ENCODE measurements at regions not wholly inside any gene's neighbourhood (a gene's known extent, or its start where the extent isn't known, plus 50 kb on each side); places are given as distances from the start of the nearest gene placed in this dataset.

DNA sequence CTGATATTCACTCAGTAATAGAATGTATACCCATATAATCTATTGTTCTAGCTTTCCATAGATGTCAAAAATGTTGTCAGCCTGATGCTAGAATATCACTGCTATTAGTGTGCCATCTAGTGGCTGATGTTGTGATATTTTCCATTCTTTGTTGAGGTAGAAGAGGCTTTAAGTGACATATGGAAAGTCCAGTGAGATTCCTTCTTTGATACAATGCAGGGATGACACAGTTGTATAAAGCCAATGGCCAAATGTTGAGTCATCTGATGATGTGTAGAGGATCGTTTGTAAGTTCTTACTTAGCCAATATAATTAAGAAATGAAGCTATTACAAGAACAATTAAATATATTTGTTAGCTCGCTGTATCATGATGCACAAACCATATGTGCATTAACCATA, 58.1 kb upstream of the PCED1B start:
- Histone ChIP-seq H3K9me3 (no peaks in the 10 kb centered on the region), H3K36me3 (no peaks in the 10 kb centered on the region), H3K27me3 (no peaks in the 10 kb centered on the region), H3K4me1 (no peaks in the 10 kb centered on the region), H3K4me3 (replicated peaks in 1 of 3) (no peak overlapping the region), H3K27ac (no peak overlapping the region)
- no peak for DNase-seq
- 49 to 50% methylated on average over 2 of the region's 2 CpGs for WGBS, 2 donors
- intact Hi-C loops (cut with DNase I) = no loop called here
- TF ChIP-seq, protein P1, sequence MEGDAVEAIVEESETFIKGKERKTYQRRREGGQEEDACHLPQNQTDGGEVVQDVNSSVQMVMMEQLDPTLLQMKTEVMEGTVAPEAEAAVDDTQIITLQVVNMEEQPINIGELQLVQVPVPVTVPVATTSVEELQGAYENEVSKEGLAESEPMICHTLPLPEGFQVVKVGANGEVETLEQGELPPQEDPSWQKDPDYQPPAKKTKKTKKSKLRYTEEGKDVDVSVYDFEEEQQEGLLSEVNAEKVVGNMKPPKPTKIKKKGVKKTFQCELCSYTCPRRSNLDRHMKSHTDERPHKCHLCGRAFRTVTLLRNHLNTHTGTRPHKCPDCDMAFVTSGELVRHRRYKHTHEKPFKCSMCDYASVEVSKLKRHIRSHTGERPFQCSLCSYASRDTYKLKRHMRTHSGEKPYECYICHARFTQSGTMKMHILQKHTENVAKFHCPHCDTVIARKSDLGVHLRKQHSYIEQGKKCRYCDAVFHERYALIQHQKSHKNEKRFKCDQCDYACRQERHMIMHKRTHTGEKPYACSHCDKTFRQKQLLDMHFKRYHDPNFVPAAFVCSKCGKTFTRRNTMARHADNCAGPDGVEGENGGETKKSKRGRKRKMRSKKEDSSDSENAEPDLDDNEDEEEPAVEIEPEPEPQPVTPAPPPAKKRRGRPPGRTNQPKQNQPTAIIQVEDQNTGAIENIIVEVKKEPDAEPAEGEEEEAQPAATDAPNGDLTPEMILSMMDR (IDR thresholded peaks at IDR 0.05) = peak; percentile 15 to 69 (median 51)
- no peak for TF ChIP-seq POLR2A (IDR thresholded peaks at IDR 0.05)

DNA sequence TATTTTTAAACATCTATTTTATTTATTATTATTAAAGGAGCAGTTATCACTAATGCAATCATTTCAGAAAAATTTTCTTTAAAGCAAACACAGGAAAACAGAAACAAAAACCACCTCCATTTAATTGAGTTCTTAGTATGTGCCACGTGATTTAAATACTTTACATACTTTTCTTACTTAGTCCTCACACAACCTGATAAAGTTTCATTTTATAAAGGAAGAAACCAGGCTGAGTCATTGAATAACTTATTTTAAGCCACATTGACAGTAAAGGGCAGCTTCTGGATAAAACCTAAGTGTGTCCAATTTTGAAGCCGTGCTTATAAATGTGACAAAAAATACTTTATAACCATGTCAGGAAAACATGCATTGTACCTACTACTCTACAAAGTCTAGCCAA, 57.1 kb upstream of the PCED1B start:
- Histone ChIP-seq H3K4me3 (replicated peaks in 1 of 3) (no peak overlapping the region), H3K27me3 (no peaks in the 10 kb centered on the region), H3K4me1 (no peaks in the 10 kb centered on the region), H3K36me3 (no peaks in the 10 kb centered on the region), H3K27ac (no peak overlapping the region), H3K9me3 (no peaks in the 10 kb centered on the region)
- 49 to 50% methylated on average over 2 of the region's 2 CpGs for WGBS, 2 donors
- intact Hi-C loops (cut with DNase I) = no loop called here
- TF ChIP-seq POLR2A (IDR thresholded peaks at IDR 0.05) = no peak
- TF ChIP-seq, protein P1 (IDR thresholded peaks at IDR 0.05) = no peak
- no peak for DNase-seq

DNA sequence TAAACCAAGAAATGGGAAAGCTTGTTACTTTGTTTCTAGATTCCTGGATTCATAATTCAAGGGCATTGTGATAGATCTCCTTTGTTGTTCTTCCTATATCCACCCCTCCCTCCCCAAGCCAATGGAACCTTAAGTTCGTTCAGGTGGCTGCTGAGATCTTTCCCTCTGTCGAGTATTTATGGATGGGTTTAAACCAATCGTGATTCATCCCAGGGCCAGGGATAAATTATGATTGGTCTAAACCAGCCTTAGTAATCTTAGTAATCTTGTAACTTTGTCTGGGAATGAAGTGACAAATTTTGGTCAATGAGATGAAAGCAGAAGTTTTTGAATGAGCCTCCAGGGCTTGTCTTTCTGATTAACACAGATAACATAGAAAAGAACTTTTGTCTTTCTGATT, 56.1 kb upstream of the PCED1B start:
- Histone ChIP-seq H3K4me1 (no peaks in the 10 kb centered on the region), H3K27me3 (no peaks in the 10 kb centered on the region), H3K27ac (no peak overlapping the region), H3K4me3 (replicated peaks in 1 of 3) (no peak overlapping the region), H3K9me3 (no peaks in the 10 kb centered on the region), H3K36me3 (no peaks in the 10 kb centered on the region)
- WGBS, 2 donors = 75 to 77% methylated on average over 3 of the region's 3 CpGs
- no peak for DNase-seq
- intact Hi-C loops (cut with DNase I) = no loop called here
- TF ChIP-seq, protein P1 (IDR thresholded peaks at IDR 0.05) = no peak
- TF ChIP-seq POLR2A (IDR thresholded peaks at IDR 0.05) = no peak

DNA sequence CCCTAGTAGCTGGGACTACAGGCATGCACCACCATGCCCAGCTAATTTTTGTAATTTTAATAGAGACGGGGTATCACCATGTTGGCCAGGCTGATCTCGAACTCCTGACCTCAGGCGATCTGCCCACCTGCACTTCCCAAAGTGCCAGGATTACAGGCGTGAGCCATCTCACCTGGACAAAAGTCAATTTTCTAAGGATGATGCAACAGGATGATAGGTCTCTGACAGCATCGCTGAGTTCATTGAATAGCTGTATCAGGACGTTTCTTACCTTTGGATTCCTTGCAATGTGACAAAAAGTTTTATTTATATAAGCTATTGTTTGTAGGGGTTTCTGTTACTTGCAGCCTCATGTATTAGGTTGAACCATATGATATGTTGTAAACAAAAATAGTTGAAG, 55.5 kb upstream of the PCED1B start:
- Histone ChIP-seq H3K27me3 (no peaks in the 10 kb centered on the region), H3K4me1 (no peaks in the 10 kb centered on the region), H3K36me3 (no peaks in the 10 kb centered on the region), H3K4me3 (replicated peaks in 1 of 3) (no peak overlapping the region), H3K9me3 (no peaks in the 10 kb centered on the region), H3K27ac (no peak overlapping the region)
- DNase-seq = no peak
- no peak for TF ChIP-seq POLR2A (IDR thresholded peaks at IDR 0.05)
- TF ChIP-seq, protein P1 (IDR thresholded peaks at IDR 0.05) = no peak
- WGBS, 2 donors = 79 to 81% methylated on average over 6 of the region's 6 CpGs
- intact Hi-C loops (cut with DNase I) = no loop called here

DNA sequence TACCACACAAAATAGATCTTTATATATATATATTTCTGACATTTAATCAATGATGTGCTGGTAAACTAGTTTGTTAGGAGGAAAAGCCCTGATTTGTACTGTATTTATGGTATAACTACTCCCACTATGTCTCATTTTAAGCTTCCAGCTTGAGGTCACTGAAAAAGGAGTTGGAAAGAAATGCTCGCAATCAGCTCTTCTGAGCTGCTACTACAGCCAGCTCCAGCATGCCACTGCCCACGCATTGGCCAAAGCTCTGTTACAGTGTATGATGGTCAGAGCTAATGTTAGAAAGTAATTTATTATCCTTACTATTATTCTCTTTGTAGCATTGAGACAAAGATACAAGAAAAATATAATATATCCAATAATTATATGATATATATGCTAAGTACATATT, 55.0 kb upstream of the PCED1B start:
- intact Hi-C loops (cut with DNase I) = no loop called here
- DNase-seq = no peak
- WGBS, 2 donors = 63 to 68% methylated on average over 2 of the region's 2 CpGs
- Histone ChIP-seq H3K27ac (no peak overlapping the region), H3K4me1 (no peaks in the 10 kb centered on the region), H3K9me3 (no peaks in the 10 kb centered on the region), H3K4me3 (replicated peaks in 1 of 3) (no peak overlapping the region), H3K27me3 (no peaks in the 10 kb centered on the region), H3K36me3 (no peaks in the 10 kb centered on the region)
- TF ChIP-seq, protein P1 (IDR thresholded peaks at IDR 0.05) = no peak
- no peak for TF ChIP-seq POLR2A (IDR thresholded peaks at IDR 0.05)

Measured in thyroid gland (tissue), 4 donors.